ENCODE measurements at regions not wholly inside any gene's neighbourhood (a gene's known extent, or its start where the extent isn't known, plus 50 kb on each side); places are given as distances from the start of the nearest gene placed in this dataset.

DNA sequence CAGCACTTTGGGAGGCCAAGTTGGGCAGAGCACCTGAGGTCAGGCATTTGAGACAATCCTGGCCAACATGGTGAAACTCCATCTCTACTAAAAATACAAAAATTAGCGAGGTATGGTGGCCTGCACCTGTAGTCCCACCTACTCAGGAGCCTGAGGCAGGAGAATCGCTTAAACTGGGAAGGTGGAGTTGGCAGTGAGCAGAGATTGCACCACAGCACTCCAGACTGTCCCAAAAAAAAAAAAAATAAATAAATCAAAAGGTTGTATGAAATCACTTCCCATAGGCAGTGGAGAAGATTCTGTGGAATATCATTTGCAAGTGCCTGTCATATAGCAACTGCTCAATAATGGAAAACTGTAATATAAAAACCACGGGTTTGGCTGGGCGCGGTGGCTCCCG, 65.1 kb upstream of the SERBP1 start:
- no peak overlapping the region for H2AFZ ChIP-seq (ENCODE audit: low read length)
- H4K91ac ChIP-seq (ENCODE audit: insufficient read length, low read depth, low read length) = no peak overlapping the region
- DNase-seq = no peak
- no peak overlapping the region for H3K23ac ChIP-seq (ENCODE audit: insufficient read length, low read depth, low read length)
- no peak overlapping the region for H2BK15ac ChIP-seq (ENCODE audit: low read depth, low read length)
- H2BK120ac ChIP-seq (ENCODE audit: low read depth, low read length, poor library complexity, severe bottlenecking) = no peak overlapping the region
- H3K9ac ChIP-seq (ENCODE audit: extremely low read depth, insufficient read length, low read length) = no peak overlapping the region
- H3K14ac ChIP-seq (ENCODE audit: insufficient read depth, low read length) = no peak overlapping the region
- H4K8ac ChIP-seq (replicated peaks; ENCODE audit: insufficient read length, low read depth, low read length) = no peak overlapping the region
- H2BK20ac ChIP-seq (ENCODE audit: low read depth, low read length, poor library complexity, severe bottlenecking) = no peak overlapping the region
- H3K27me3 ChIP-seq (ENCODE audit: insufficient read depth, low read length) = no peaks in the 10 kb centered on the region
- H3K4me1 ChIP-seq (ENCODE audit: insufficient read depth, low read length) = no peaks in the 10 kb centered on the region
- no peak overlapping the region for H3K4ac ChIP-seq (ENCODE audit: low read depth, low read length)
- Mint-ChIP-seq H3K9me3 (no peaks in the 10 kb centered on the region), H3K27me3 (ENCODE audit: low read depth) (peaks cover 28% of the 10 kb centered on the region), H3K27ac (no peak overlapping the region), H3K4me3 (no peak overlapping the region), H3K36me3 (ENCODE audit: insufficient read depth in 1 of 3, low read depth in 3 of 3) (no peaks in the 10 kb centered on the region), H3K4me1 (no peaks in the 10 kb centered on the region)
- no peak overlapping the region for H3K56ac ChIP-seq (ENCODE audit: insufficient read length, low read depth, low read length)
- H3K18ac ChIP-seq (ENCODE audit: insufficient read length, low read depth, low read length) = no peak overlapping the region
- H2AK5ac ChIP-seq (ENCODE audit: insufficient read length, low read length) = no peak overlapping the region
- H3K79me2 ChIP-seq (ENCODE audit: insufficient read depth, low read length) = no peaks in the 10 kb centered on the region
- no peaks in the 10 kb centered on the region for H3K23me2 ChIP-seq (ENCODE audit: insufficient read length, low read depth, low read length, poor library complexity, severe bottlenecking)
- no CpG with 5 or more reads among the region's 6 CpGs for WGBS (ENCODE audit: extremely low coverage, insufficient read length, low lambda C conversion rate)
- no peak overlapping the region for H2BK5ac ChIP-seq (ENCODE audit: insufficient read length, low read length)
- H3K79me1 ChIP-seq (ENCODE audit: insufficient read depth, low read depth, low read length, poor library complexity, severe bottlenecking) = no peaks in the 10 kb centered on the region
- TF ChIP-seq CTCF (conservative IDR thresholded peaks at IDR 0.05) = no peak
- H4K20me1 ChIP-seq (ENCODE audit: control insufficient read depth, insufficient read depth, insufficient read length) = no peaks in the 10 kb centered on the region
- no peaks in the 10 kb centered on the region for H3K9me3 ChIP-seq (ENCODE audit: control insufficient read depth, low read depth, low read length)
- no peak overlapping the region for H3K4me2 ChIP-seq (ENCODE audit: insufficient read depth, insufficient read length, low read length)
- no peak overlapping the region for H4K5ac ChIP-seq (ENCODE audit: insufficient read length, low read depth, low read length)
- H2BK12ac ChIP-seq (ENCODE audit: insufficient read length, low read depth, low read length) = no peak overlapping the region
- no peak overlapping the region for H3K27ac ChIP-seq (ENCODE audit: insufficient read length, low read depth, low read length)
- no peak overlapping the region for H3T11ph ChIP-seq (ENCODE audit: low read length)

All from H9 (cell line).